Tongue (tissue), 1 donor: ENCODE measurements at regions not wholly inside any gene's neighbourhood (a gene's known extent, or its start where the extent isn't known, plus 50 kb on each side); places are given as distances from the start of the nearest gene placed in this dataset.
"Not testable (repeated sequence)": the region's sequence is repeated elsewhere in the genome, so short reads cannot be mapped to it uniquely, and the experiment has no call there.

Experiments
- DNase-seq: peaks from one replicate; pipeline ENCODE4 v3.0.0-alpha.2; 2015

GRCh38 chr3:20905210-20905805 lies 719.3 kb upstream of the SGO1 start:
- no peak for DNase-seq

GRCh38 chr3:20904671-20905070 lies 718.7 kb upstream of the SGO1 start:
- no peak for DNase-seq

GRCh38 chr3:20898962-20899361 lies 713.0 kb upstream of the SGO1 start:
- DNase-seq: no peak

GRCh38 chr3:20890111-20890519 lies 704.1 kb upstream of the SGO1 start:
- no peak for DNase-seq

GRCh38 chr3:20878691-20879090 lies 692.7 kb upstream of the SGO1 start:
- DNase-seq: no peak

- DNase-seq: no peak
These were observed 687.2 kb upstream of the SGO1 start for GRCh38 chr3:20873235-20873634.

- no peak for DNase-seq
These were observed 684.3 kb upstream of the SGO1 start for GRCh38 chr3:20870106-20870899.

GRCh38 chr3:20865803-20866202 lies 679.8 kb upstream of the SGO1 start:
- DNase-seq: no peak

- no peak for DNase-seq
These were observed 675.4 kb upstream of the SGO1 start for GRCh38 chr3:20861454-20861853.

- no peak for DNase-seq
These were observed 671.6 kb upstream of the SGO1 start for GRCh38 chr3:20857636-20858035.

- no peak for DNase-seq
These were observed 667.9 kb upstream of the SGO1 start for GRCh38 chr3:20853890-20854289.

- DNase-seq: no peak
These were observed 666.7 kb upstream of the SGO1 start for GRCh38 chr3:20852712-20853111.

GRCh38 chr3:20849975-20850374 lies 664.0 kb upstream of the SGO1 start:
- DNase-seq: no peak

- DNase-seq: no peak
These were observed 660.8 kb upstream of the SGO1 start for GRCh38 chr3:20846832-20847231.

GRCh38 chr3:20846066-20846465 lies 660.1 kb upstream of the SGO1 start:
- no peak for DNase-seq

- DNase-seq: no peak
These were observed 658.8 kb upstream of the SGO1 start for GRCh38 chr3:20844851-20845250.

GRCh38 chr3:20842594-20843436 lies 656.8 kb upstream of the SGO1 start:
- DNase-seq: no peak

GRCh38 chr3:20842002-20842401 lies 656.0 kb upstream of the SGO1 start:
- DNase-seq: no peak

- DNase-seq: peak; percentile 84
These were observed 651.8 kb upstream of the SGO1 start for GRCh38 chr3:20837676-20838302.

GRCh38 chr3:20836801-20837200 lies 650.8 kb upstream of the SGO1 start:
- no peak for DNase-seq

- DNase-seq: no peak
These were observed 647.0 kb upstream of the SGO1 start for GRCh38 chr3:20832963-20833362.

- no peak for DNase-seq
These were observed 636.2 kb upstream of the SGO1 start for GRCh38 chr3:20822251-20822650.

GRCh38 chr3:20820872-20821271 lies 634.9 kb upstream of the SGO1 start:
- DNase-seq: not testable (repeated sequence)
